Left lung (tissue), 4 donors: ENCODE measurements at regions not wholly inside any gene's neighbourhood (a gene's known extent, or its start where the extent isn't known, plus 50 kb on each side); places are given as distances from the start of the nearest gene placed in this dataset.
"Not testable (repeated sequence)": the region's sequence is repeated elsewhere in the genome, so short reads cannot be mapped to it uniquely, and the experiment has no call there.

Source experiments
- ATAC-seq: fragments of 200-7000 bp; cut with Tn5 transposase; one replicate; pipeline ENCODE4 v1.9.1; 2020; ENCODE audit warnings: moderate library complexity
- DNase-seq, 4 donors: peaks; one replicate each; pipeline ENCODE4 v3.0.0-alpha.2; 2013 to 2020
- H3K27ac ChIP-seq, 2 donors: fragments of 200-600 bp; sonication (generic) in 1 of 2; one replicate each; pipeline versions ENCODE4 v1.5.0 to v1.8.0; 2020 to 2021
- H3K27me3 ChIP-seq, 2 donors: fragments of 200-600 bp; sonication (generic) in 1 of 2; one replicate each; pipeline versions ENCODE4 v1.5.0 to v1.8.0; 2020 to 2021
- H3K36me3 ChIP-seq, 2 donors: fragments of 200-600 bp; sonication (generic) in 1 of 2; one replicate each; pipeline versions ENCODE4 v1.5.0 to v1.8.0; 2020 to 2021
- H3K4me1 ChIP-seq, 2 donors: fragments of 200-600 bp; one replicate each; pipeline ENCODE4 v1.8.0; 2021
- H3K4me3 ChIP-seq, 2 donors: fragments of 200-600 bp; sonication (generic) in 1 of 2; one replicate each; pipeline versions ENCODE4 v1.5.0 to v1.8.0; 2020 to 2021; ENCODE audit warnings: mild to moderate bottlenecking in 1 of 2
- H3K9me3 ChIP-seq, 2 donors: fragments of 200-600 bp; sonication (generic) in 1 of 2; one replicate each; pipeline versions ENCODE4 v1.5.0 to v1.8.0; 2020 to 2021
- intact Hi-C, 2 donors: fragments of 100-400 bp; cut with DNase I; formaldehyde crosslinking; loops; one replicate each; pipeline versions ENCODE4 v1.11.2 to v1.14.2; 2022
- TF ChIP-seq, protein P1 (sequence below), 2 donors: fragments of 200-600 bp; sonication (generic) in 1 of 2; IDR thresholded peaks; one replicate each; pipeline versions ENCODE4 v1.5.0 to v1.8.0; 2021; ENCODE audit warnings: antibody characterized with exemption in 2 of 2
- donor health status: DM: no; HTN: yes; CAD: no.
- donor health status: DM: no; HTN: no; CAD: no.

DNA sequence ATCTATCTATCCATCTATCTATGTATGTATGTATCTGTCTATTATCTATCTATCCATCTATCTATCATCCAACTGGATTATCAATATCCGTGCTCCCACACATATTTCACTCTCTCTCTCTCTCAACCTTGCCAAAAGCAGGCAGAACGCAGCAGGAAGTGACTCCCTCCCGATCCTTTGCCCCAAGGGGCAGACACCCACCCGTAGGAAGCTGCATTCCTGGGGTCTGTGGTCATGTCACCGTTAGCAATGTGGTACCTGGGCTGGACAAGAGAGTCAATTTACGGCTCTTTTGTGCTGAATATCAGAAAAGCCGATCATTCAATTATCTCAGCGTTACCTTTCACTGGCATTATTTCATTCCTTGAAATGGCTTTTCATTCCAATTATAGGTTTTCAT lies 119.6 kb upstream of the PPP2R3B start:
- ATAC-seq (no peak), DNase-seq (no peak)
- TF ChIP-seq, protein P1, sequence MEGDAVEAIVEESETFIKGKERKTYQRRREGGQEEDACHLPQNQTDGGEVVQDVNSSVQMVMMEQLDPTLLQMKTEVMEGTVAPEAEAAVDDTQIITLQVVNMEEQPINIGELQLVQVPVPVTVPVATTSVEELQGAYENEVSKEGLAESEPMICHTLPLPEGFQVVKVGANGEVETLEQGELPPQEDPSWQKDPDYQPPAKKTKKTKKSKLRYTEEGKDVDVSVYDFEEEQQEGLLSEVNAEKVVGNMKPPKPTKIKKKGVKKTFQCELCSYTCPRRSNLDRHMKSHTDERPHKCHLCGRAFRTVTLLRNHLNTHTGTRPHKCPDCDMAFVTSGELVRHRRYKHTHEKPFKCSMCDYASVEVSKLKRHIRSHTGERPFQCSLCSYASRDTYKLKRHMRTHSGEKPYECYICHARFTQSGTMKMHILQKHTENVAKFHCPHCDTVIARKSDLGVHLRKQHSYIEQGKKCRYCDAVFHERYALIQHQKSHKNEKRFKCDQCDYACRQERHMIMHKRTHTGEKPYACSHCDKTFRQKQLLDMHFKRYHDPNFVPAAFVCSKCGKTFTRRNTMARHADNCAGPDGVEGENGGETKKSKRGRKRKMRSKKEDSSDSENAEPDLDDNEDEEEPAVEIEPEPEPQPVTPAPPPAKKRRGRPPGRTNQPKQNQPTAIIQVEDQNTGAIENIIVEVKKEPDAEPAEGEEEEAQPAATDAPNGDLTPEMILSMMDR (IDR thresholded peaks at IDR 0.05): no peak
- H3K4me3 ChIP-seq: no peak overlapping the region
- peaks cover 0 to 10% of the 10 kb centered on the region in 2 donors for H3K9me3 ChIP-seq
- H3K36me3 ChIP-seq: no peaks in the 10 kb centered on the region
- H3K27me3 ChIP-seq: peaks cover 0 to 11% of the 10 kb centered on the region in 2 donors
- no peak overlapping the region for H3K27ac ChIP-seq
- H3K4me1 ChIP-seq: no peaks in the 10 kb centered on the region
- intact Hi-C loops: no loop called here

DNA sequence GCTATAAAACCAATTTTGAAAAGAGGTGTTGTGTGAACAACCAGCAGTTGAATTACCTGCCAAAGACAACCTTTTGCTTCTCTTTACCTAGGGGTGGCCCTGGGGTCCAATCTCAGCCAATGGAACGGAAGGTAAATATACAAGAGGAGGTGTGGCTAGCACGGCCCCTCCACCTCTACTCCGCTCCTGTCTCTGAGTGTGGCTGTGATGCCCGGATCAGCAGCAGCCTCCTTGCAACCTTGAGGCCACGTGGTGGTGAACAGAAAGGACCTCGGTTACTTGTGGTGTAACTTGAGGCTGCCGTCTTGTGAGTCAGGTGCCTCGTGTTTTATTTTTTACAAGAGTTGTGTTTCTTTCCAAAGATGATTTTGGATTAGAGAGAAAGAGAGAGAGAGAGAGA lies 121.5 kb upstream of the PPP2R3B start:
- no peaks in the 10 kb centered on the region for H3K27me3 ChIP-seq
- no peak for ATAC-seq
- no peak for DNase-seq
- H3K9me3 ChIP-seq: peaks cover 0 to 12% of the 10 kb centered on the region in 2 donors
- H3K27ac ChIP-seq: no peak overlapping the region
- TF ChIP-seq, protein P1 (IDR thresholded peaks at IDR 0.05): no peak
- H3K4me1 ChIP-seq: no peaks in the 10 kb centered on the region
- H3K4me3 ChIP-seq: no peak overlapping the region
- intact Hi-C loops: no loop called here
- no peaks in the 10 kb centered on the region for H3K36me3 ChIP-seq

DNA sequence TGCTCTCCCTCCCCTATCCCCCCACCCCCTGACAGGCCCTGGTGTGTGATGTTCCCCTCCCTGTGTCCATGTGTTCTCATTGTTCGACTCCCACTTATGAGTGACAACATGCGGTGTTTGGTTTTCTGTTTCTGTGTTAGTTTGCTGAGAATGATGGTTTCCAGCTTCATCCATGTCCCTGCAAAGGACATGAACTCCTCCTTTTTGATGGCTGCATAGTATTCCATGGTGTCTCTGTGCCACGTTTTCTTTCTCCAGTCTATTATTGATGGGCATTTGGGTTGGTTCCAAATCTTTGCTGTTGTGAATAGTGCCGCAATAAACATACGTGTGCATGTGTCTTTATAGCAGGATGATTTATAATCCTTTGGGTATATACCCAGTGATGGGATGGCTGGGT lies 121.8 kb upstream of the SHOX start:
- DNase-seq, H3K36me3 ChIP-seq, ATAC-seq, H3K27me3 ChIP-seq, intact Hi-C loops, H3K27ac ChIP-seq, H3K4me1 ChIP-seq, H3K4me3 ChIP-seq: not testable (repeated sequence)
- peaks cover 0 to 12% of the 10 kb centered on the region in 2 donors for H3K9me3 ChIP-seq

DNA sequence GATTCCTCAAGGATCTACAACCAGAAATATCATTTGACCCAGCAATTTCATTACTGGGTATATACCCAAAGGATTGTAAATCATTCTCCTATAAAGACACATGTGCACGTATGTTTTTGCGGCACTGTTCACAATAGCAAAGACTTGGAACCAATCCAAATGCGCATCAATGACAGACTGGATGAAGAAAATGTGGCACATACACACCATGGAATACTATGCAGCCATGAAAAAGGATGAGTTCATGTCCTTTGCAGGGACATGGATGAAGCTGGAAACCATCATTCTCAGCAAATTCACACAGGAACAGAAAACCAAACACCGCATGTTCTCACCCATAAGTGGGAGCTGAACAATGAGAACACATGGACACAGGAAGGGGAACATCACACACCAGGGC lies 119.5 kb upstream of the SHOX start:
- H3K4me3 ChIP-seq, intact Hi-C loops, H3K27ac ChIP-seq, DNase-seq, ATAC-seq, H3K36me3 ChIP-seq, H3K4me1 ChIP-seq, H3K27me3 ChIP-seq: not testable (repeated sequence)
- peaks cover 0 to 12% of the 10 kb centered on the region in 2 donors for H3K9me3 ChIP-seq

DNA sequence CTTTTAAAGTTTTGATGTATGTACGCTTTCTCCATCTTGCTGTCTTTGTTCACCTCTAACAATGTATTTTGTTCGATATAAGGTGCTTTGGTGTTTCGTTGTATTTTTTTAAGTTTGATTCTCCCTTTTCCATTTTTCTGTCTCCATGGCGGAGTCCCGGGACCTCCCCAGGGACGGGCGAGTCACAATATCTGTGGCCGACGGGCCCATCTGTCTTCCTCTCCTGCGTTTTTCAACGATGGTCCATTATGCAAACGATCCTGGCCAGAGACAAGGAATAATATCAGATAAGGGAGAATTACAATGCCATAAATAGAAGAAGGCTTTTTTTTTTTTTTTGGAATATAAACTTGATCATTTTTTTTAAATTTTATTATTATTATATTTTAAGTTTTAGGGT lies 112.3 kb upstream of the SHOX start:
- TF ChIP-seq, protein P1 (IDR thresholded peaks at IDR 0.05): no peak

DNA sequence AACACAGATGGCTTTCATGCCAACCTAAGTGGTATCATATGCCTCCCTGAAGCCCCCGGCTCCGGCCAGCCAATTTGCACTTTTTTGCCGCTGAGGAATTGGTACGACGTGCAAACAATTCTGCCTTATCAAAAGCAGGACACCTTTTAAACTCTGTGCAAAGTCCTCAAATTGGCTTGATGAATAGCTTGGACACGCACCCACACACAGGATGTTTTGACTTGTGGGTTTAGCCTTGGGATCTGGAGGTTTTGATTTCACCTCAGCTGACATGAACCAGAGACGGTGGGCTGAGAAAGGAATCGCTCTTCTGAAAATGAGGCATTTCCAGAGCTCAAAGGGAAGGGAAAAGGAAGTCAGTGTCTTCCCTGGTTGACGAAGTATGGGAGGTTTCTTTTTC lies 110.8 kb upstream of the SHOX start:
- Histone ChIP-seq H3K4me1 (no peaks in the 10 kb centered on the region), H3K36me3 (no peaks in the 10 kb centered on the region), H3K27me3 (peaks cover 0 to 11% of the 10 kb centered on the region in 2 donors), H3K27ac (no peak overlapping the region), H3K4me3 (no peak overlapping the region), H3K9me3 (peaks cover 0 to 10% of the 10 kb centered on the region in 2 donors)
- TF ChIP-seq, protein P1 (IDR thresholded peaks at IDR 0.05): no peak
- DNase-seq (no peak), ATAC-seq (no peak)
- intact Hi-C loops: no loop called here

More for the DNA sequence above, 112.3 kb upstream of the SHOX start:
- ATAC-seq (no peak), DNase-seq (no peak)
- Histone ChIP-seq H3K4me3 (no peak overlapping the region), H3K27ac (no peak overlapping the region), H3K36me3 (no peaks in the 10 kb centered on the region), H3K9me3 (peaks cover 0 to 4% of the 10 kb centered on the region in 2 donors), H3K4me1 (no peaks in the 10 kb centered on the region), H3K27me3 (peaks cover 0 to 11% of the 10 kb centered on the region in 2 donors)
- intact Hi-C loops: no loop called here
